A549 (cell line): ENCODE measurements at regions not wholly inside any gene's neighbourhood (a gene's known extent, or its start where the extent isn't known, plus 50 kb on each side); places are given as distances from the start of the nearest gene placed in this dataset.

Source experiments
- ATAC-seq, 2 experiments: fragments of 200-7000 bp in 1 of 2; fragments of >200 bp in 1 of 2; cut with Nextera tagmentation in 1 of 2; cut with Tn5 transposase in 1 of 2; 3 replicates each; pipeline versions ENCODE4 v1.8.0 to v1.9.1; 2018 to 2020; ENCODE audit warnings: mild to moderate bottlenecking in 1 of 2, moderate library complexity in 1 of 2
- CTCF ChIA-PET: fragments of 300-600 bp; sonication (Branson Sonifier 250); formaldehyde crosslinking; extraction: SDS; loops from one replicate; lab custom pipeline; 2021; ENCODE audit warnings: antibody characterized with exemption, inconsistent platforms; lab: Yijun Ruan, JAX
- POLR2A ChIA-PET: fragments of 350-600 bp; formaldehyde crosslinking; extraction: SDS; loops from one replicate; lab custom pipeline; 2021; ENCODE audit warnings: antibody characterized with exemption, inconsistent platforms; lab: Yijun Ruan, JAX
- DNase-seq, 2 experiments: peaks; one replicate each; pipeline versions ENCODE4 v3.0.0 to v3.0.0-alpha.2; 2011 to 2016; ENCODE audit warnings: low read depth in 1 of 2, low spot score in 1 of 2
- FAIRE-seq: peaks from 2 replicates; lab custom pipeline; 2011; peaks lifted over from hg19 to GRCh38; lab: Jason Lieb, UNC
- H3K27ac ChIP-seq, 2 experiments: fragments of >200 bp; sonication (Bioruptor Twin); formaldehyde crosslinking; 3 replicates each; pipeline ENCODE4 v1.5.1; 2016 to 2017
- H3K4me1 ChIP-seq: fragments of >200 bp; sonication (Bioruptor Twin); formaldehyde crosslinking; 3 replicates; pipeline ENCODE4 v1.6.1; 2016
- H3K4me2 ChIP-seq: fragments of >200 bp; sonication (Bioruptor Twin); formaldehyde crosslinking; 3 replicates; pipeline ENCODE4 v1.6.1; 2016
- H3K4me3 ChIP-seq: fragments of >200 bp; sonication (Bioruptor Twin); formaldehyde crosslinking; 3 replicates; pipeline ENCODE4 v1.5.1; 2016
- H3K9me3 ChIP-seq: fragments of >200 bp; sonication (Bioruptor Twin); formaldehyde crosslinking; 3 replicates; pipeline ENCODE4 v1.6.1; 2016
- ATOH8 ChIP-seq: fragments of 250-450 bp; sonication (Bioruptor Pico); IDR thresholded peaks from 2 replicates; pipeline ENCODE4 v1.5.0; 2020; ENCODE audit warnings: low read depth, mild to moderate bottlenecking, moderate library complexity
- BHLHE40 ChIP-seq: IDR thresholded peaks from 2 replicates; pipeline ENCODE4 v1.6.1; 2012; ENCODE audit warnings: low read depth, low read length, inconsistent platforms
- CHD2 ChIP-seq: fragments of 150-350 bp; IDR thresholded peaks from 2 replicates; pipeline ENCODE4 v1.6.1; 2014; ENCODE audit warnings: low read length; ENCODE audit not compliant: partially characterized antibody
- CHD4 ChIP-seq: fragments of 200-600 bp; sonication (generic); IDR thresholded peaks from 2 replicates; pipeline ENCODE4 v1.6.1; 2016; ENCODE audit warnings: antibody characterized with exemption, mild to moderate bottlenecking, borderline replicate concordance
- E2F6 ChIP-seq: IDR thresholded peaks from 2 replicates; pipeline ENCODE4 v1.6.1; 2012; ENCODE audit warnings: low read depth, borderline replicate concordance
- EHF ChIP-seq: fragments of 250-450 bp; sonication (Bioruptor Pico); IDR thresholded peaks from 2 replicates; pipeline ENCODE4 v1.5.0; 2020; ENCODE audit warnings: mild to moderate bottlenecking
- EHMT2 ChIP-seq: fragments of 200-600 bp; sonication (generic); IDR thresholded peaks from 2 replicates; pipeline ENCODE4 v1.6.1; 2016; ENCODE audit warnings: antibody characterized with exemption, low read depth, mild to moderate bottlenecking, moderate library complexity
- ESRRA ChIP-seq: fragments of 150-350 bp; IDR thresholded peaks from 2 replicates; pipeline ENCODE4 v1.6.1; 2014; ENCODE audit warnings: mild to moderate bottlenecking, low read length, borderline replicate concordance
- HEYL ChIP-seq: fragments of 250-450 bp; sonication (Bioruptor Pico); IDR thresholded peaks from 2 replicates; pipeline ENCODE4 v1.8.0; 2021; ENCODE audit warnings: mild to moderate bottlenecking, moderate library complexity
- JUN ChIP-seq, 2 experiments: fragments of >200 bp; sonication (Bioruptor Twin); formaldehyde crosslinking; IDR thresholded peaks; 2 replicates in 1 of 2; 3 replicates in 1 of 2; pipeline ENCODE4 v1.6.1; 2016 to 2017
- KDM1A ChIP-seq: fragments of 200-600 bp; sonication (generic); IDR thresholded peaks from 2 replicates; pipeline ENCODE4 v1.6.1; 2016; ENCODE audit warnings: low read depth, mild to moderate bottlenecking
- MAFK ChIP-seq: fragments of 450-650 bp; IDR thresholded peaks from 2 replicates; pipeline ENCODE4 v1.6.1; 2014; ENCODE audit not compliant: partially characterized antibody
- MAX ChIP-seq: IDR thresholded peaks from 2 replicates; pipeline ENCODE4 v1.6.1; 2012
- NR3C1 ChIP-seq: fragments of >200 bp; sonication (Bioruptor Twin); formaldehyde crosslinking; IDR thresholded peaks from 3 replicates; pipeline ENCODE4 v1.6.1; 2017
- POLR2A ChIP-seq: IDR thresholded peaks from 2 replicates; pipeline ENCODE4 v1.6.1; 2012; ENCODE audit warnings: mild to moderate bottlenecking, low read length
- POLR2AphosphoS2 ChIP-seq: conservative IDR thresholded peaks from 2 replicates; pipeline ENCODE4 v1.6.1; 2012; ENCODE audit warnings: low read length, improper control_type of control experiment, inconsistent platforms
- RAD21 ChIP-seq, 2 experiments: fragments of >200 bp in 1 of 2; sonication (Bioruptor Twin) in 1 of 2; formaldehyde crosslinking in 1 of 2; IDR thresholded peaks in 1 of 2; conservative IDR thresholded peaks in 1 of 2; 2 replicates in 1 of 2; 3 replicates in 1 of 2; pipeline ENCODE4 v1.6.1; 2012 to 2018; ENCODE audit warnings: inconsistent platforms in 1 of 2
- RARB ChIP-seq: fragments of 250-450 bp; sonication (Bioruptor Pico); IDR thresholded peaks from 2 replicates; pipeline ENCODE4 v1.8.0; 2021; ENCODE audit warnings: mild to moderate bottlenecking, moderate library complexity
- TFCP2L1 ChIP-seq: fragments of 250-450 bp; sonication (Bioruptor Pico); IDR thresholded peaks from 2 replicates; pipeline ENCODE4 v1.5.0; 2021; ENCODE audit warnings: mild to moderate bottlenecking
- USF2 ChIP-seq: fragments of 450-650 bp; IDR thresholded peaks from 2 replicates; pipeline ENCODE4 v1.6.1; 2014; ENCODE audit warnings: antibody characterized with exemption
- ZC3H11A ChIP-seq: fragments of 450-650 bp; IDR thresholded peaks from 2 replicates; pipeline ENCODE4 v1.6.1; 2014; ENCODE audit warnings: antibody characterized with exemption, mild to moderate bottlenecking
- WGBS: methylation state at CpG from one replicate; pipeline ENCODE4 v1.1.6; 2017; ENCODE audit errors: missing lambda C conversion rate; 5-methylcytosine and 5-hydroxymethylcytosine counted together

- Histone ChIP-seq H3K9me3 (no peaks in the 10 kb centered on the region), H3K4me3 (no peak overlapping the region), H3K4me2 (no peak overlapping the region), H3K4me1 (no peaks in the 10 kb centered on the region)
- DNase-seq = no peak
- FAIRE-seq = no peak
- ATAC-seq = no peak
- 38% methylated on average over 3 of the region's 3 CpGs for WGBS
- TF ChIP-seq BHLHE40 (no peak), TFCP2L1 (CRISPR knock-in tag) (no peak), ZC3H11A (no peak), CHD4 (no peak), MAFK (no peak), ESRRA (no peak)
- TF ChIP-seq, all 56 proteins: peak for 0
- no peak overlapping the region for H3K27ac ChIP-seq
- ChIA-PET POLR2A (no interaction called here), CTCF (no interaction called here)
These were observed 352.6 kb downstream of the PDCD6IP start for GRCh38 chr3:34150992-34151391.

- H3K27ac ChIP-seq = no peak overlapping the region
- DNase-seq = no peak
- CTCF ChIA-PET = interaction anchor here (1.6 kb wide), 1 partner anchor 194 kb away, joined by 3 read pairs; no protein-coding TSS in a partner anchor
- FAIRE-seq = no peak
- no peak for ATAC-seq
- H3K4me3 ChIP-seq = no peak overlapping the region
- H3K4me2 ChIP-seq = no peak overlapping the region
- POLR2A ChIA-PET = no interaction called here
- TF ChIP-seq ZC3H11A (no peak), E2F6 (no peak)
- no peaks in the 10 kb centered on the region for H3K9me3 ChIP-seq
- WGBS = 64% methylated on average over 5 of the region's 5 CpGs
- no peaks in the 10 kb centered on the region for H3K4me1 ChIP-seq
These were observed 354.2 kb downstream of the PDCD6IP start for GRCh38 chr3:34152656-34153055.

- Histone ChIP-seq H3K4me1 (no peaks in the 10 kb centered on the region), H3K4me3 (no peak overlapping the region), H3K27ac (no peak overlapping the region), H3K4me2 (no peak overlapping the region), H3K9me3 (no peaks in the 10 kb centered on the region)
- no peak for DNase-seq
- 0% methylated on average over 1 of the region's 1 CpG for WGBS
- FAIRE-seq = no peak
- no peak for ATAC-seq
- TF ChIP-seq EHMT2 (no peak), CHD4 (no peak), RARB (CRISPR knock-in tag) (no peak), EHF (CRISPR knock-in tag) (no peak), HEYL (CRISPR knock-in tag) (no peak), USF2 (no peak), NR3C1 (no peak), JUN (IDR thresholded peaks at IDR 0.05) (no peak)
- TF ChIP-seq, all 56 proteins: peak for 0
- POLR2A ChIA-PET = no interaction called here
- CTCF ChIA-PET = no interaction called here
These were observed 356.7 kb downstream of the PDCD6IP start for GRCh38 chr3:34155108-34155507.

- ATAC-seq (no peak), FAIRE-seq (no peak), DNase-seq (no peak)
- no peak overlapping the region for H3K4me2 ChIP-seq
- POLR2A ChIA-PET = no interaction called here
- H3K9me3 ChIP-seq = no peaks in the 10 kb centered on the region
- no peak overlapping the region for H3K4me3 ChIP-seq
- 36% methylated on average over 2 of the region's 2 CpGs for WGBS
- TF ChIP-seq CHD2 (no peak), KDM1A (no peak), ESRRA (no peak), POLR2AphosphoS2 (no peak), RAD21 (conservative IDR thresholded peaks at IDR 0.05 in 1 of 2, IDR thresholded peaks at IDR 0.05 in 1 of 2) (no peak), MAX (no peak), POLR2A (no peak), BHLHE40 (no peak), JUN (IDR thresholded peaks at IDR 0.05) (no peak), ATOH8 (CRISPR knock-in tag) (no peak)
- CTCF ChIA-PET = no interaction called here
- no peak overlapping the region for H3K27ac ChIP-seq
- no peaks in the 10 kb centered on the region for H3K4me1 ChIP-seq
These were observed 357.2 kb downstream of the PDCD6IP start for GRCh38 chr3:34155666-34156065.
